ENCODE measurements at regions not wholly inside any gene's neighbourhood (a gene's known extent, or its start where the extent isn't known, plus 50 kb on each side); places are given as distances from the start of the nearest gene placed in this dataset.

GRCh38 chr12:69105101-69105962 lies 134.0 kb upstream of the CPSF6 start:
- no peak overlapping the region for H3K27ac ChIP-seq
- H3K4me2 ChIP-seq: peak overlapping the region; percentile 53
- no peaks in the 10 kb centered on the region for H3K27me3 ChIP-seq
- H3K36me3 ChIP-seq: no peaks in the 10 kb centered on the region
- TF ChIP-seq Cebpa-rat (IDR thresholded peaks at IDR 0.05): no peak
- no peak overlapping the region for H3K9ac ChIP-seq
- H4K20me1 ChIP-seq: no peaks in the 10 kb centered on the region
- H3K4me1 ChIP-seq: peaks cover 53% of the 10 kb centered on the region
- peaks cover 3% of the 10 kb centered on the region; the same call in 1 of the 2 replicates for H3K9me3 ChIP-seq
- no peak overlapping the region for H3K4me3 ChIP-seq

GRCh38 chr12:69106482-69107118 lies 132.8 kb upstream of the CPSF6 start:
- H3K9me3 ChIP-seq: no peaks in the 10 kb centered on the region

DNA sequence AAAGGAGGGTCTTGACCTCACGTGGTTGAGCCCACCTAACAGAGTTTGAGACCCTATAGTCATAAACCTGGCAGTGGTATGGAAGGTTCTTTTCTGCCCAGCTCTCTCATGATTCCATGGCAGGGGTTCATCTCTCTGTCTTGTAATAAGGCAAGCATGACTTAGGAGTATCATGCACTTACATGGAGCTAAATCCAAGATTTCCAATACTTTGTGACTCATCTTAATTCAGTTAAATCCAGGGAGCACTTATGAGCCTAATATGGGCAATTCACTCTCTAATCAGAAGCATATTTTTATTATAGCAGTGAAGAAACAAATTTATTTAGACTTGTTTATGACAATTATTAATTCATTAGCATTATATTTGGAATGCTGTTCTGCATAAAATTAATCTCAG lies 131.8 kb upstream of the CPSF6 start:
- Histone ChIP-seq H3K4me2 (no peak overlapping the region), H3K27me3 (no peaks in the 10 kb centered on the region), H3K4me1 (peaks cover 38% of the 10 kb centered on the region), H3K27ac (no peak overlapping the region), H3K4me3 (no peak overlapping the region), H4K20me1 (no peaks in the 10 kb centered on the region), H3K9ac (no peak overlapping the region), H3K36me3 (no peaks in the 10 kb centered on the region), H3K9me3 (no peaks in the 10 kb centered on the region)
- no peak for TF ChIP-seq Cebpa-rat (IDR thresholded peaks at IDR 0.05)

More at GRCh38 chr12:69106482-69107118, 132.8 kb upstream of the CPSF6 start:
- no peaks in the 10 kb centered on the region for H3K36me3 ChIP-seq
- H3K9ac ChIP-seq: no peak overlapping the region
- peak overlapping the region; percentile 53 for H3K4me2 ChIP-seq
- H3K4me3 ChIP-seq: no peak overlapping the region
- peaks cover 47% of the 10 kb centered on the region for H3K4me1 ChIP-seq
- no peak for TF ChIP-seq Cebpa-rat (IDR thresholded peaks at IDR 0.05)
- no peaks in the 10 kb centered on the region for H4K20me1 ChIP-seq
- no peaks in the 10 kb centered on the region for H3K27me3 ChIP-seq
- no peak overlapping the region for H3K27ac ChIP-seq

DNA sequence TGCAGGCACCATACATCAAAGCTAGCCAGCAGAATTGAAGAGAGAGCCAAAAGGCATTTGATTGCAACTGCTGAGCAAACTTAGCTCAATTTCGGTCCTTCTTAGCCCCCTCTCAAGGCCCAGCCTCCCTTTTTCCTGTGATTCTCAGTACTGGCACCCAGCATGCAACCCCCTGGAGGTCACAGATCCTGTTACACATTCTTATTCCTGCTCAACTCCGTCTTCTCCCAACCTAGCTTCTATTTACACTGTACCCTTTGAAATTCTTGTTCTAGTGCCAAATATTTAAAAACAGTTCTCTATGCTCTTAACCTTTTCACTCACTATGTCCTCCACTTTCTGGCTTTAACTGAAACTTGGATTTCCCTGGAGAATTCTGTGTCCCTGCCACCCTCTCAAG lies 131.3 kb upstream of the CPSF6 start:
- no peak for TF ChIP-seq Cebpa-rat (IDR thresholded peaks at IDR 0.05)
- no peaks in the 10 kb centered on the region for H3K36me3 ChIP-seq
- no peaks in the 10 kb centered on the region for H3K9me3 ChIP-seq
- H3K9ac ChIP-seq: no peak overlapping the region
- peaks cover 33% of the 10 kb centered on the region for H3K4me1 ChIP-seq
- H3K27me3 ChIP-seq: no peaks in the 10 kb centered on the region
- no peak overlapping the region for H3K27ac ChIP-seq
- no peaks in the 10 kb centered on the region for H4K20me1 ChIP-seq
- H3K4me2 ChIP-seq: no peak overlapping the region
- H3K4me3 ChIP-seq: no peak overlapping the region

DNA sequence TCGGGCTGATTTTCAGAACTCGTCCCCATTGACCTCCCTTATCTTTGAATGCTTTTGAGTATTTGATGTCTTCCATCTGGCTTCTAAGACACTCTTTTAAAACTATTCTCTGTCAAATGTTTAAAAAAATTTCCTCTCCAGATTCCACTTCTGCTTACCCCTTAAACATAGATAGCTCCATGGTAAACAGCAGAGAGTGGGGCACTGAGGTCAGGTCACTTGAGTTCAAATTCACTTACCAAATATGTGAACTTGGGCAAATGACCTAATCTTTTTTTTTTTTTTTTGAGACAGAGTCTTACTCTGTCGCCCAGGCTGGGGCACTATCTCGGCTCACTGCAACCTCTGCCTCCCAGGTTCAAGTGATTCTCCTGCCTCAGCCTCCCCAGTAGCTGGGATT lies 126.8 kb upstream of the CPSF6 start:
- Histone ChIP-seq H3K4me1 (peaks cover 7% of the 10 kb centered on the region), H3K9me3 (no peaks in the 10 kb centered on the region), H3K36me3 (no peaks in the 10 kb centered on the region), H3K9ac (no peak overlapping the region), H3K4me3 (no peak overlapping the region), H3K27me3 (no peaks in the 10 kb centered on the region), H3K27ac (no peak overlapping the region), H4K20me1 (no peaks in the 10 kb centered on the region), H3K4me2 (no peak overlapping the region)
- TF ChIP-seq Cebpa-rat (IDR thresholded peaks at IDR 0.05): no peak

DNA sequence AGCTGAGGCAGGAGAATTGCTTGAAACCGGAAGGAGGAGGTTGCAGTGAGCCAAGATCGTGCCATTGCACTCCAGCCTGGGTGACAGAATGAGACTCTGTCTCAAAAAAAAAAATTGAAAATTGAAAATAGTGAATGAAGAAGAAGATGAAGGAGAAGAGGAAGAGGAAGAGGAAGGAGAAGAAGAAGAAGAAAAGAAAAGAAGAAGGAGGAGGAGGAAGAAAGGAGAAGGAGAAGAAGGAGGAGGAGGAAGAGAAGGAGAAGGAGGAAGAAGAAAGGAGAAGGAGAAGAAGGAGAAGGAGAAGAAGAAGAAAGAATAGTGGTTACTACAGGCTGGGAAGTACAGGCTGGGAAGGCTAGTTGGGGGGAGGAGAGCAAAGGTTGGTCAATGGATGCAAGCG lies 124.3 kb upstream of the CPSF6 start:
- H3K27me3 ChIP-seq: no peaks in the 10 kb centered on the region
- H3K36me3 ChIP-seq: no peaks in the 10 kb centered on the region
- H3K9me3 ChIP-seq: no peaks in the 10 kb centered on the region
- peaks cover 16% of the 10 kb centered on the region for H3K4me1 ChIP-seq
- no peaks in the 10 kb centered on the region for H4K20me1 ChIP-seq
- H3K27ac ChIP-seq: no peak overlapping the region
- no peak overlapping the region for H3K4me2 ChIP-seq
- H3K4me3 ChIP-seq: no peak overlapping the region
- no peak overlapping the region for H3K9ac ChIP-seq
- TF ChIP-seq Cebpa-rat (IDR thresholded peaks at IDR 0.05): no peak

DNA sequence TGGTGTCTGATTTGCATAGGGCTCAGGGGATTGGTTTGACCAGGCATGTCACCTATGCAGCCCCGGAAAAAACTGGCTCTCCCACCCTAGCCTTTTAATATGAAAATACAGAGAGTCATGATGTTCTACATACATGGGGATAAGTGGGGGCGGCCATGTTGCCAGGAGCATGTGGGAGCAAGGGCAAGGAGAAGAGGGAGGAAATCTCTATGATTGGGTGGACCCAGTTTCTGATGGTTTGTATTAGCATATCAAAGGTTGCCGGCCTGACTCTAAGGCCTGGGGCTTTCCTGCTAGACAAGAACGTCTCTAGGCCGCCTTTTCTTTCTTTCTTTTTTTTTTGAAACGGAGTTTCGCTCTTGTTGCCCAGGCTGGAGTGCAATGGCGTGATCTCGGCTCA lies 123.4 kb upstream of the CPSF6 start:
- no peak overlapping the region for H3K4me2 ChIP-seq
- no peaks in the 10 kb centered on the region for H3K9me3 ChIP-seq
- no peaks in the 10 kb centered on the region for H3K27me3 ChIP-seq
- TF ChIP-seq Cebpa-rat (IDR thresholded peaks at IDR 0.05): no peak
- no peaks in the 10 kb centered on the region for H4K20me1 ChIP-seq
- H3K4me3 ChIP-seq: no peak overlapping the region
- no peaks in the 10 kb centered on the region for H3K36me3 ChIP-seq
- H3K4me1 ChIP-seq: peaks cover 16% of the 10 kb centered on the region
- H3K9ac ChIP-seq: no peak overlapping the region
- no peak overlapping the region for H3K27ac ChIP-seq

DNA sequence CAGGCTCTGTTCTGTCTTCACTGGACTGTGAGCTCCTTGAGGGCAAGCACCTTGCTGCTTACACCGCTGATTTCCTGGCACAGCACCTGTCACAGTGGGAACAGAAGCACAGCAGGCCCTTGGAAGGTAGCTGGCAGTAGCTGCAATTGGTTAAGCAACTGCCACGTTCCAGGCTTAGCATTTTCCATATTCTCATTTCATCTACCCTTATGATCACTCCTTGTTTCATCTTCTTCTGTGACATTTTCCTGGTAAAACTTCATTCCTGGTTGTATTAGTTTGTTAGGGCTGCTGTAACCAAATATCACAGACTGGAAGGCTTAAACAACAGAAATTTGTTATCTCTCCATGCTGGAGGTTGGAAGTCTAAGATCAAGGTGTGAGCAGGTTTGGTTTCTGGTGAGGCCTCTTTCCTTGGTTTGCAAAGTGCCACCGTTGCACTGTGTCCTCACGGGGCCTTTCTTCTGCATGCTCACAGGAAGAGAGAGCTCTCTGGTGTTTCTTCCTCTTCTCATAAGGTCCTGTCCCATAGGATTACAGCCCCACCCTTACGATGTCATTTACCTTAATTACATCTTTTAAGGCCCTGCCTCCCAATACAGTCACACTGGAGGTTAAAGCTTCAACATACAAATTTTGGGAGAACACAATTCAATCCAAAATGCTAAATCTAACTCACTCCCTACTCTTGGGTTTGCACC lies 121.7 kb upstream of the CPSF6 start:
- Histone ChIP-seq H3K9me3 (no peaks in the 10 kb centered on the region), H3K4me2 (peak overlapping the region; percentile 52), H3K4me3 (no peak overlapping the region), H3K4me1 (peaks cover 16% of the 10 kb centered on the region), H3K27ac (no peak overlapping the region), H4K20me1 (no peaks in the 10 kb centered on the region), H3K27me3 (no peaks in the 10 kb centered on the region), H3K9ac (no peak overlapping the region), H3K36me3 (no peaks in the 10 kb centered on the region)
- no peak for TF ChIP-seq Cebpa-rat (IDR thresholded peaks at IDR 0.05)

GRCh38 chr12:69118516-69118915 lies 120.9 kb upstream of the CPSF6 start:
- Histone ChIP-seq H3K9me3 (no peaks in the 10 kb centered on the region), H3K27me3 (no peaks in the 10 kb centered on the region), H3K36me3 (no peaks in the 10 kb centered on the region), H4K20me1 (no peaks in the 10 kb centered on the region), H3K9ac (no peak overlapping the region), H3K27ac (no peak overlapping the region), H3K4me2 (peak overlapping the region; percentile 52), H3K4me3 (no peak overlapping the region), H3K4me1 (peaks cover 16% of the 10 kb centered on the region)
- no peak for TF ChIP-seq Cebpa-rat (IDR thresholded peaks at IDR 0.05)

GRCh38 chr12:69119770-69120169 lies 119.6 kb upstream of the CPSF6 start:
- H4K20me1 ChIP-seq: no peaks in the 10 kb centered on the region
- no peak overlapping the region for H3K27ac ChIP-seq
- no peak overlapping the region for H3K9ac ChIP-seq
- peaks cover 16% of the 10 kb centered on the region for H3K4me1 ChIP-seq
- H3K27me3 ChIP-seq: no peaks in the 10 kb centered on the region
- H3K36me3 ChIP-seq: no peaks in the 10 kb centered on the region
- no peak overlapping the region for H3K4me3 ChIP-seq
- no peak overlapping the region for H3K4me2 ChIP-seq
- H3K9me3 ChIP-seq: no peaks in the 10 kb centered on the region
- no peak for TF ChIP-seq Cebpa-rat (IDR thresholded peaks at IDR 0.05)

Measured in BLaER1 (cell line).